ENCODE measurements at regions not wholly inside any gene's neighbourhood (a gene's known extent, or its start where the extent isn't known, plus 50 kb on each side); places are given as distances from the start of the nearest gene placed in this dataset.

- Mint-ChIP-seq H3K27me3 (ENCODE audit: low read depth) (no peaks in the 10 kb centered on the region), H3K9me3 (peaks cover 0 to 11% of the 10 kb centered on the region in 2 experiments; a peak in 3 of 5 replicates), H3K4me3 (no peak overlapping the region), H3K4me1 (peaks cover 0 to 5% of the 10 kb centered on the region in 2 experiments; a peak in 2 of 4 replicates), H3K36me3 (ENCODE audit: insufficient read depth in 1 of 3, low read depth in 3 of 3) (peaks cover 0 to 6% (median 1%) of the 10 kb centered on the region in 3 experiments; a peak in 2 of 7 replicates), H3K27ac (no peak overlapping the region)
- Histone ChIP-seq H3K79me1 (ENCODE audit: insufficient read depth, low read depth, low read length, poor library complexity, severe bottlenecking) (no peaks in the 10 kb centered on the region), H2AK5ac (ENCODE audit: insufficient read length, low read length) (no peak overlapping the region), H4K20me1 (ENCODE audit: control insufficient read depth, insufficient read depth, insufficient read length) (no peaks in the 10 kb centered on the region), H4K91ac (ENCODE audit: insufficient read length, low read depth, low read length) (no peak overlapping the region), H3K18ac (ENCODE audit: insufficient read length, low read depth, low read length) (no peak overlapping the region), H3K27ac (ENCODE audit: insufficient read length, low read depth, low read length) (no peak overlapping the region), H3K56ac (ENCODE audit: insufficient read length, low read depth, low read length) (no peak overlapping the region), H2BK12ac (ENCODE audit: insufficient read length, low read depth, low read length) (no peak overlapping the region), H3K27me3 (ENCODE audit: insufficient read depth, low read length) (no peaks in the 10 kb centered on the region), H3K9me3 (ENCODE audit: control insufficient read depth, low read depth, low read length) (no peaks in the 10 kb centered on the region), H2BK5ac (ENCODE audit: insufficient read length, low read length) (no peak overlapping the region), H2BK120ac (ENCODE audit: low read depth, low read length, poor library complexity, severe bottlenecking) (no peak overlapping the region), H3K14ac (ENCODE audit: insufficient read depth, low read length) (no peak overlapping the region), H3K79me2 (ENCODE audit: insufficient read depth, low read length) (no peaks in the 10 kb centered on the region), H3K4me2 (ENCODE audit: insufficient read depth, insufficient read length, low read length) (no peak overlapping the region), H2BK20ac (ENCODE audit: low read depth, low read length, poor library complexity, severe bottlenecking) (no peak overlapping the region), H3K9ac (ENCODE audit: extremely low read depth, insufficient read length, low read length) (no peak overlapping the region), H2BK15ac (ENCODE audit: low read depth, low read length) (no peak overlapping the region), H3K4me1 (ENCODE audit: insufficient read depth, low read length) (no peaks in the 10 kb centered on the region), H3K4ac (ENCODE audit: low read depth, low read length) (no peak overlapping the region), H4K8ac (replicated peaks; ENCODE audit: insufficient read length, low read depth, low read length) (no peak overlapping the region), H3T11ph (ENCODE audit: low read length) (no peak overlapping the region), H4K5ac (ENCODE audit: insufficient read length, low read depth, low read length) (no peak overlapping the region), H3K23ac (ENCODE audit: insufficient read length, low read depth, low read length) (no peak overlapping the region), H3K23me2 (ENCODE audit: insufficient read length, low read depth, low read length, poor library complexity, severe bottlenecking) (no peaks in the 10 kb centered on the region), H2AFZ (ENCODE audit: low read length) (no peak overlapping the region)
- DNase-seq: no peak
- WGBS (ENCODE audit: extremely low coverage, insufficient read length, low lambda C conversion rate): no CpG with 5 or more reads among the region's 1 CpG
- TF ChIP-seq CTCF (conservative IDR thresholded peaks at IDR 0.05): no peak
These were observed 286.3 kb downstream of the BTBD3 start for GRCh38 chr20:12203981-12204380.
